Neutrophil (primary cell): ENCODE measurements at regions not wholly inside any gene's neighbourhood (a gene's known extent, or its start where the extent isn't known, plus 50 kb on each side); places are given as distances from the start of the nearest gene placed in this dataset.

Source experiments
- H3K27ac ChIP-seq: fragments of 200-600 bp; sonication (generic); 2 replicates; pipeline ENCODE4 v1.5.1; 2016; ENCODE audit warnings: mild to moderate bottlenecking, moderate library complexity
- H3K27me3 ChIP-seq: fragments of 200-600 bp; sonication (generic); 2 replicates; pipeline ENCODE4 v1.6.0; 2016; ENCODE audit warnings: mild to moderate bottlenecking
- H3K36me3 ChIP-seq: fragments of 200-600 bp; sonication (generic); 2 replicates; pipeline ENCODE4 v1.5.1; 2017
- H3K4me1 ChIP-seq, 2 experiments: fragments of 200-600 bp in 1 of 2; sonication (generic) in 1 of 2; 1 replicate in 1 of 2; 2 replicates in 1 of 2; pipeline versions ENCODE4 v1.5.1 to v1.6.1; 2013 to 2016; ENCODE audit warnings: low read depth in 1 of 2, low read length in 1 of 2, mild to moderate bottlenecking in 1 of 2, moderate library complexity in 1 of 2; ENCODE audit not compliant: control insufficient read depth in 1 of 2, insufficient read depth in 1 of 2
- H3K4me3 ChIP-seq, 2 experiments: fragments of 200-600 bp in 1 of 2; sonication (generic) in 1 of 2; 1 replicate in 1 of 2; 2 replicates in 1 of 2; pipeline ENCODE4 v1.5.1; 2013 to 2016; ENCODE audit warnings: low read depth in 1 of 2, low read length in 1 of 2, mild to moderate bottlenecking in 1 of 2, moderate library complexity in 1 of 2
- H3K9me3 ChIP-seq: fragments of 200-600 bp; sonication (generic); 2 replicates; pipeline ENCODE4 v1.5.1; 2016
- TF ChIP-seq, protein P1 (sequence below): fragments of 200-600 bp; sonication (generic); IDR thresholded peaks from 2 replicates; pipeline ENCODE4 v1.5.1; 2016; ENCODE audit warnings: antibody characterized with exemption

DNA sequence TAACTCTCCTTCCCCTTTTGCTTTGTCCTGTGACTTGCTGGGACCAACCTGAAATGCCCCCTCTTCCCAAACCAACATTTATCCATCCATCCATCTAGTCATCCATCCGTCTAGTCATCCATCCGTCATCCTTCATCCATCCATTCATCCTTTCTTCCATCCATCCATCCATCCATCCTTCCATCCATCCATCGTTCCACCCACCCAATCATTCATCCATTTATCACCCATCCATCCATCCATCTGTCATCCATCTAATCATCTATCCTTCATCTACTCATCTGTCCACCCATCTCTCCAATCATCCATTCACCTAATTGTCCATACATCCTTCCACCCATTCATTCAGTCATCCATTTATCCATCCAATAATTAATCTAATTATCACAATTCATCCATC, 92.7 kb downstream of the EDN3 start:
- Histone ChIP-seq H3K4me3 (no peak overlapping the region), H3K36me3 (no peaks in the 10 kb centered on the region), H3K27ac (no peak overlapping the region), H3K4me1 (no peaks in the 10 kb centered on the region), H3K9me3 (no peaks in the 10 kb centered on the region), H3K27me3 (peaks cover 12% of the 10 kb centered on the region)
- TF ChIP-seq, protein P1, sequence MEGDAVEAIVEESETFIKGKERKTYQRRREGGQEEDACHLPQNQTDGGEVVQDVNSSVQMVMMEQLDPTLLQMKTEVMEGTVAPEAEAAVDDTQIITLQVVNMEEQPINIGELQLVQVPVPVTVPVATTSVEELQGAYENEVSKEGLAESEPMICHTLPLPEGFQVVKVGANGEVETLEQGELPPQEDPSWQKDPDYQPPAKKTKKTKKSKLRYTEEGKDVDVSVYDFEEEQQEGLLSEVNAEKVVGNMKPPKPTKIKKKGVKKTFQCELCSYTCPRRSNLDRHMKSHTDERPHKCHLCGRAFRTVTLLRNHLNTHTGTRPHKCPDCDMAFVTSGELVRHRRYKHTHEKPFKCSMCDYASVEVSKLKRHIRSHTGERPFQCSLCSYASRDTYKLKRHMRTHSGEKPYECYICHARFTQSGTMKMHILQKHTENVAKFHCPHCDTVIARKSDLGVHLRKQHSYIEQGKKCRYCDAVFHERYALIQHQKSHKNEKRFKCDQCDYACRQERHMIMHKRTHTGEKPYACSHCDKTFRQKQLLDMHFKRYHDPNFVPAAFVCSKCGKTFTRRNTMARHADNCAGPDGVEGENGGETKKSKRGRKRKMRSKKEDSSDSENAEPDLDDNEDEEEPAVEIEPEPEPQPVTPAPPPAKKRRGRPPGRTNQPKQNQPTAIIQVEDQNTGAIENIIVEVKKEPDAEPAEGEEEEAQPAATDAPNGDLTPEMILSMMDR: no peak

DNA sequence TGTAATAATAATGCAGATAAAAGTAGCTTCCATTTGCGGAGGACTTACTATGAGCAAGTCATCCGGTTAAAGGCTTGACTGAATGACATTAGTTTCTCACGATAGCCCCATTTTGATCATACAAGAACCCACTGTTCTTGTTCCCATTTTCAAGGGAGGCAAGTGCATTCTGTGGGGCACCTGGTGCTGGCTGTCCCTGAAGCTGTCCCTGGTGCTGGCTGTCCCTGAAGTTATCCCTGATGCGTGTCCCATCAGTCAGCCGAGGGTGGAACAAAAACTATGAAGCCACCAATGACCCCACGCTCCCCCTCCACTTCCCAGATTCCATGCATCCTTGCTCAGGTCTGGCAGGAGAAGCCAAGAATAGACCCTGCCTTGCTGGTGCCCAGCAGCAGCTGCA, 95.3 kb downstream of the EDN3 start:
- TF ChIP-seq, protein P1: no peak
- H3K4me3 ChIP-seq: no peak overlapping the region
- no peak overlapping the region for H3K27ac ChIP-seq
- peaks cover 38% of the 10 kb centered on the region for H3K27me3 ChIP-seq
- H3K9me3 ChIP-seq: no peaks in the 10 kb centered on the region
- no peaks in the 10 kb centered on the region for H3K36me3 ChIP-seq
- no peaks in the 10 kb centered on the region for H3K4me1 ChIP-seq

DNA sequence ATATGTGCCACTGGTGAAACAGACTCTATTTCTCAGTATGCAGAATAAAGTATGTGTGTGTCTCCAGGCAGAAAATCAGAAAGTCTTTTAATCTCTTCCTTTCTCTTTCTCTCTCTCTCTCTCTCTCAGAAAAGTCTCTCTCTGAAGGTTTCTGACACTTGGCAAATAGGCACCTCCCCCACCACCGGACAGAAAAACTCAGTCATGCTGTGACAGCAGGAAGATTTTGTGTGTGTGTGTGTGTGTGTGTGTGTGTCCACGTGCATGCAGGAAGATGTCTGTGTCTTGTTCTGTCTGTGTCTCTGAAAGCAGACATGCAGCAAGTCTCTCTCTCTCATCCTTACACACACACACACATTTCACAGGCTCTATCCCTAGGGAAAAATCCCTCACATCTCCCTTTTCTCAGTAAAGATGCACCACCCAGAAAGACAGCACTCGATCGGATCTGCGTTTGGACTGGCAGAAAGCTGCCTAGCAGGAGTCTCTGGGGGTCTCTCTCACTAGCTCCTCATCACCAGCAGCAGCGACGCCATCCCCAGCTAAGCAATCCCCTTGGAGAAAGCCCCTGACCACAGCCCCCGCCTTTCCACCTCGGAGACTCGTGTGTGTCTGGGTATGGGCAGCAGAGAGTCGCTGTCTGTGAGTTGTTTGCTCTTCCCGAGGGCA, 98.3 kb downstream of the EDN3 start:
- no peak overlapping the region for H3K4me3 ChIP-seq
- H3K9me3 ChIP-seq: no peaks in the 10 kb centered on the region
- H3K27me3 ChIP-seq: peaks cover 68% of the 10 kb centered on the region
- no peaks in the 10 kb centered on the region for H3K4me1 ChIP-seq
- TF ChIP-seq, protein P1: no peak
- no peaks in the 10 kb centered on the region for H3K36me3 ChIP-seq
- H3K27ac ChIP-seq: no peak overlapping the region

DNA sequence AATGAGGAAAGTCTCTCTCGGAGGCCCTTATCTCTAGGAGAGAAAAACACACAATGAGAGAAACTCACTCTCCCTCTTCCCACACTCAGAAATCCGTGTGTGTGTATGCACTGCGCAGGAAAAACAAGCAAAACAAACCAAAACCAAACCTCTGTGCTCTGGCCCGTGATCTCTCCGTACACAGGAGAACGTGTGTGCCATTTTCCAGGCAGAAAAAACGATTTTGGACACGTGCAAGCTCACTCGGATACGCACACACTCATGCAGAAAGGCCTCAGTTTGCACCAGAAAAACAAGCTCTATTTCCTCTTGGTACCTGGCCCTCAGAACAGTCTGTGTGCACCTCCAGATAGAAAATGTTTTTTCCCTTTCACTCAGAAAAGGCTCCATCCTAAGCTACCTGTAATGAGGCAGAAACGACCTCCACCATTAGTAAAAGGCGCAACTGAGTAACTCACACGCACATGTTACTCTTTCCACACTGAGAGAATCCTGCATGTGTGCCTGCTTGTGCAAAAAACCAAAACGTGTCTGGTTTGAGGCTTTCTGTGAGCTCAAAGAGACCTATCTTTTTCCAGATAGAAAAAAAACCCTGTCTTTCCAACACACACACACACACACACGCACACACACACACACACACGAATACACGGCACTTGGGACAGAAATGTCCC, 99.2 kb downstream of the EDN3 start:
- TF ChIP-seq, protein P1: no peak
- no peaks in the 10 kb centered on the region for H3K4me1 ChIP-seq
- no peak overlapping the region for H3K27ac ChIP-seq
- H3K27me3 ChIP-seq: peaks cover 69% of the 10 kb centered on the region
- H3K9me3 ChIP-seq: no peaks in the 10 kb centered on the region
- no peaks in the 10 kb centered on the region for H3K36me3 ChIP-seq
- no peak overlapping the region for H3K4me3 ChIP-seq

DNA sequence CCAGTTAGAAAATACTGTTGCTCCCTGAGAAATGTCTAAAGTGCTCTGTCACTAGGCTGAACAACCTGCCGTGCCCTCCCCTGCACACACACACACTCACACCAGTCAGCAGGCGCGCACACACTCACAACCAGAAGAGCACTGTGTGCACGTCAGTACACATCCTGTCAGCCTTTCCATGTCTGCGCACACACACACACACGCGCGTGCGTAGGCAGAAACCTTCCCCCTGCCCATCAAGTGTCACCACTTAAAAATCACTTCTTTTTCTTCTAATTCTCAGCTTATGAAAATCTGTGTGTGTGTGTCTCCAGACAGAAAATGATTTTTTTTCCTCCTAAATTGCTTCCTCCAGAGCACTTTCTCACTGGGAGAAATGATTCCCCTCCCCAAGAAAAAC, 100.3 kb downstream of the EDN3 start:
- H3K27me3 ChIP-seq: peaks cover 79% of the 10 kb centered on the region
- H3K36me3 ChIP-seq: no peaks in the 10 kb centered on the region
- no peaks in the 10 kb centered on the region for H3K4me1 ChIP-seq
- no peaks in the 10 kb centered on the region for H3K9me3 ChIP-seq
- no peak overlapping the region for H3K4me3 ChIP-seq
- H3K27ac ChIP-seq: no peak overlapping the region
- TF ChIP-seq, protein P1: no peak
